Cardiac muscle cell (in vitro differentiated cells and primary cell): ENCODE measurements at regions not wholly inside any gene's neighbourhood (a gene's known extent, or its start where the extent isn't known, plus 50 kb on each side); places are given as distances from the start of the nearest gene placed in this dataset.
A peak's percentile ranks its signal among the peaks of the same experiment; 100 is the strongest.

Experiments used
- DNase-seq, 2 donors: peaks; one replicate each; pipeline versions ENCODE4 v3.0.0 to v3.0.0-alpha.2; 2010 to 2017; ENCODE audit warnings: low read depth in 1 of 2, low spot score in 1 of 2
- H3K27ac ChIP-seq: fragments of 200-600 bp; sonication (generic); 2 replicates; pipeline ENCODE4 v1.5.1; 2016
- H3K27me3 ChIP-seq: fragments of 200-600 bp; sonication (generic); 2 replicates; pipeline ENCODE4 v1.6.0; 2016; ENCODE audit warnings: control low read depth
- H3K36me3 ChIP-seq: fragments of 200-600 bp; sonication (generic); 2 replicates; pipeline ENCODE4 v1.5.1; 2016; ENCODE audit warnings: control low read depth
- H3K4me1 ChIP-seq: fragments of 200-600 bp; sonication (generic); 2 replicates; pipeline ENCODE4 v1.8.1; 2017; ENCODE audit warnings: low read depth, mild to moderate bottlenecking, mixed run types
- H3K4me3 ChIP-seq: fragments of 200-600 bp; sonication (generic); 2 replicates; pipeline ENCODE4 v1.5.1; 2016; ENCODE audit warnings: mild to moderate bottlenecking
- H3K9me3 ChIP-seq: fragments of 200-600 bp; sonication (generic); 2 replicates; pipeline ENCODE4 v1.5.1; 2017; ENCODE audit warnings: low read depth, mild to moderate bottlenecking, control low read depth
- CTCF ChIP-seq: IDR thresholded peaks from 2 replicates; pipeline ENCODE4 v1.5.1; 2012; ENCODE audit warnings: low read depth, mild to moderate bottlenecking, low read length

DNA sequence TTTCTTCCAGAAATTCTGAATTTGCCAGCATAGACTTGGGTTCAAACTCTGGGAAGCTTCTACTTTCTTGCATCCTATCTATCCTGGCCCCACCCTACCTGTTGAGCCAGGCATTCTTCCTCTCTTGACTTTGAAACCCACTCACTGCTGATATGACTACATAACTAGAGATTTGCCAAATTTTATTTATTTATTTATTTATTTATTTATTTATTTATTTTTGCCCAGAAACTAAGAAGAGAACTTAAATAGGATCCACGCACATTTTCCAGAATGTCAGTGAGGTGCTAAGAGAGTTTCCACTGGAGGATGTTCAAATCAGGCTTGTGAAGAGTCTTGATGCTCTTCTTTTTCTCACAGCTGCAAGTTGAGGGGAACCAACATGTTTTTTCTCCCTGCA lies 487.8 kb upstream of the PODXL start:
- Histone ChIP-seq H3K27ac (no peak overlapping the region), H3K4me1 (no peaks in the 10 kb centered on the region), H3K4me3 (no peak overlapping the region), H3K9me3 (no peaks in the 10 kb centered on the region), H3K36me3 (no peaks in the 10 kb centered on the region), H3K27me3 (no peaks in the 10 kb centered on the region)
- no peak for DNase-seq
- TF ChIP-seq CTCF: no peak

DNA sequence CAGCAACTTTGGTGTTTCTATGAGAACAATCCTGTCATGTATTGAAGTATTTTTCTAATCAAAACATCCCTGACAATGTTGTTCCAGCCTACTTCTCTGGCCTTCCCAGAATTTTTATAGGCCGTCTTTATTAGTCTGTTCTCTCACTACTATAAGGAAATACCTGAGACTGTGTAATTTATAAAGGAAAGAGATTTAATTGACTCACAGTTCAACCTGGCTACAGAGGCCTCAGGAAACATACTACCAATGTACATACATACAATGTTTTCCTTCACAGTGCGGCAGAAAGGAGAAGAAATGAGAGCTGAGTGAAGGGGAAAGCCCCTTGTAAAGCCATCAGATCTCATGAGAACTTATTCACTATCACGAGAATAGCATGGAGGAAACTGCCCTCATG lies 484.7 kb upstream of the PODXL start:
- Histone ChIP-seq H3K4me1 (peaks cover 6% of the 10 kb centered on the region), H3K27ac (no peak overlapping the region), H3K9me3 (no peaks in the 10 kb centered on the region), H3K36me3 (no peaks in the 10 kb centered on the region), H3K4me3 (no peak overlapping the region), H3K27me3 (no peaks in the 10 kb centered on the region)
- DNase-seq: no peak
- TF ChIP-seq CTCF: no peak

DNA sequence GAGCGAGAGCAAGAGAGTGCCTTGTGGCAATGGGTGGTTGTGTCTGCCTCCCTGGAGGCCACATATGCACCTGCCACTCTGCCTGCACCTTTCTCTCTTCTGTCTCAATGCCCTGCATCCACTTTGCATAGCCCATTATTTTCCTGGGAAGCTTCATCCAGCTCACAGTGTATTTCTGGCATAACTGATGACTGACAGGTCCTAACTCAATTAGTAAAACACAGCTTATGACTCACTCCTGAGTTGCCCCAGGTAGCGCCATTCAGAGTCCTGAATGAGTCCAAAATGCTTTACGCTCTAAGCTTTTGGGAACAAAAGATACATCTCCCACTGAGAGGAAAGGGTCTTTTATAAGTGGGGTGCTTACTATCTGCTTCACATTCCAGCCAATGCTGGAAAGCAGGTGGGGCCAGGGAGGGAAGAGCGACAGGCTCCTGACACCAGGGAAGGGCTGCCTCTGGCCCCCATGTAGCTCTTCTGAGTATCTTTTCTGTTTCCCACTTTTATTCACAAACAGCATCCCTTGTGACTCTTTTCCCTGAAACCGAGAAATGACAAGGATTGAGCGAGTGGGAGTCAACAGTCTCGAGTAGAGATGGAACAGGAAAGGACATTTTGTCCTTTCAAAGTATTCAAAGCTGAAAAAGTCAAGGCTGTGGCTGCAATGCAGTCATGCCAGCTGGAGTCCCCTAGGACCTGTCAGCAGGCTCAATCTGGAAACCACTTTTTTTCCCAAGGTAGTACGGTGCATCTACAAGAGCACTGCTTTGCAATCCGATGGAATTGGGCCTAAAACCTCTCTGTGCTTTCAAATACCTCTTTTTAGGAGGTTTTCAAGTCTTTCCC lies 479.3 kb upstream of the PODXL start:
- DNase-seq: peak in 1 of 2 donors; percentile 26
- Histone ChIP-seq H3K9me3 (no peaks in the 10 kb centered on the region), H3K4me3 (no peak overlapping the region), H3K36me3 (no peaks in the 10 kb centered on the region), H3K27me3 (no peaks in the 10 kb centered on the region), H3K4me1 (peaks cover 26% of the 10 kb centered on the region), H3K27ac (peak overlapping the region; percentile 76)
- no peak for TF ChIP-seq CTCF

- Histone ChIP-seq H3K4me1 (peaks cover 32% of the 10 kb centered on the region), H3K4me3 (no peak overlapping the region), H3K27ac (peak overlapping the region; percentile 76), H3K9me3 (no peaks in the 10 kb centered on the region), H3K27me3 (no peaks in the 10 kb centered on the region), H3K36me3 (no peaks in the 10 kb centered on the region)
- no peak for TF ChIP-seq CTCF
- peak in 1 of 2 donors; percentile 41 for DNase-seq
Measured at GRCh38 chr7:132034748-132035416, 478.5 kb upstream of the PODXL start.

GRCh38 chr7:132030883-132031282 lies 474.5 kb upstream of the PODXL start:
- Histone ChIP-seq H3K27ac (no peak overlapping the region), H3K4me3 (no peak overlapping the region), H3K36me3 (no peaks in the 10 kb centered on the region), H3K27me3 (no peaks in the 10 kb centered on the region), H3K4me1 (peaks cover 33% of the 10 kb centered on the region), H3K9me3 (no peaks in the 10 kb centered on the region)
- TF ChIP-seq CTCF: no peak
- no peak for DNase-seq
